ENCODE measurements at regions not wholly inside any gene's neighbourhood (a gene's known extent, or its start where the extent isn't known, plus 50 kb on each side); places are given as distances from the start of the nearest gene placed in this dataset.

GRCh38 chr6:114595186-114595585 lies 252.4 kb upstream of the HS3ST5 start:
- Histone ChIP-seq H3K9me2 (ENCODE audit: insufficient read depth) (no peaks in the 10 kb centered on the region), H3K27me3 (ENCODE audit: insufficient read depth, low read length) (peaks cover 4% of the 10 kb centered on the region; the same call in 1 of the 2 replicates), H2AFZ (ENCODE audit: low read depth, low read length, poor library complexity, severe bottlenecking) (no peak overlapping the region), H3K9ac (ENCODE audit: low read length) (no peak overlapping the region), H3K4me3 (replicated peaks in 1 of 2; ENCODE audit: low read depth in 1 of 2, low read length in 2 of 2) (no peak overlapping the region), H3K27ac (ENCODE audit: low read depth, low read length) (no peak overlapping the region), H3K9me3 (ENCODE audit: control insufficient read depth in 1 of 2, insufficient read depth in 1 of 2, low read depth in 1 of 2, low read length in 2 of 2) (no peaks in the 10 kb centered on the region), H3K36me3 (ENCODE audit: control insufficient read depth in 1 of 2, insufficient read depth in 2 of 2, low read length in 2 of 2) (no peaks in the 10 kb centered on the region), H3K4me2 (ENCODE audit: low read length) (no peak overlapping the region), H4K20me1 (ENCODE audit: insufficient read depth) (no peaks in the 10 kb centered on the region), H3K79me2 (ENCODE audit: insufficient read depth, low read length) (no peaks in the 10 kb centered on the region), H3K4me1 (ENCODE audit: control insufficient read depth in 1 of 2, insufficient read depth in 2 of 2, low read length in 2 of 2) (no peaks in the 10 kb centered on the region)
- no TSS peak for BruUV-seq (replicated peaks)
- intact Hi-C loops (cut with micrococcal nuclease), result no loop called here
- no peak for DNase-seq (ENCODE audit: low read depth, low spot score)
- ATAC-seq, result no peak
- no peak for TF ChIP-seq TCF7L2 (IDR thresholded peaks at IDR 0.05; ENCODE audit: borderline replicate concordance, extremely low read depth, insufficient read depth, insufficient read length)
- TF ChIP-seq, protein P1, sequence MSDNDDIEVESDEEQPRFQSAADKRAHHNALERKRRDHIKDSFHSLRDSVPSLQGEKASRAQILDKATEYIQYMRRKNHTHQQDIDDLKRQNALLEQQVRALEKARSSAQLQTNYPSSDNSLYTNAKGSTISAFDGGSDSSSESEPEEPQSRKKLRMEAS (IDR thresholded peaks at IDR 0.05), result no peak
- no peak for TF ChIP-seq JUND (IDR thresholded peaks at IDR 0.05)
- TF ChIP-seq ZNF274 (IDR thresholded peaks at IDR 0.05; ENCODE audit: low read depth, low read length), result no peak
- TF ChIP-seq YY1 (IDR thresholded peaks at IDR 0.05; ENCODE audit: extremely low read depth, insufficient replicate concordance, low read depth, low read length), result no peak
- POLR2A ChIA-PET, result no interaction called here
- CTCF ChIA-PET, result no interaction called here
- RAD21 ChIA-PET (ENCODE audit: low non-redundant PET in 1 of 2, low total read pairs in 2 of 2, uncharacterized antibody in 2 of 2, unreplicated experiment in 2 of 2), result no interaction called here

DNA sequence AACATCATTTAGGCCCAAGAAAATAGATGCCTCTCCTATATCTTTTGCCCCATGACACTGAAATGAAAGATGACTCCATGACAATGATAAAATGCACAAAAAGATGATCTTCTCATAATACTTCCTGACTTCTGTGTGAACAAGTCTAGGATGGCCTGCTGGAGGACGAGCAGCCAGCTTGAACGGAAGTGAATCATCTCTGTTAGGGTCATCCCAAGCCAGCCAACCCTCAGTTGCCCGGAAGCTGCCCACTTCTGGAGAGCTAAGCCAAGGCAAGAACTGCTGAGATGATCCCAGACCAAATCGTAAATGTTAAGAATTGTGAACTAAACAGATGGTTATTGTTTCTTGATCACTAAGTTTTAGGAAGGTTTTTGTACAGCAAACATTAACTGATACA lies 249.7 kb upstream of the HS3ST5 start:
- Histone ChIP-seq H3K4me3 (replicated peaks in 1 of 2; ENCODE audit: low read depth in 1 of 2, low read length in 2 of 2) (no peak overlapping the region), H3K4me2 (ENCODE audit: low read length) (no peak overlapping the region), H3K27me3 (ENCODE audit: insufficient read depth, low read length) (peaks cover 4% of the 10 kb centered on the region; the same call in 1 of the 2 replicates), H3K9me3 (ENCODE audit: control insufficient read depth in 1 of 2, insufficient read depth in 1 of 2, low read depth in 1 of 2, low read length in 2 of 2) (no peaks in the 10 kb centered on the region), H3K36me3 (ENCODE audit: control insufficient read depth in 1 of 2, insufficient read depth in 2 of 2, low read length in 2 of 2) (no peaks in the 10 kb centered on the region), H4K20me1 (ENCODE audit: insufficient read depth) (no peaks in the 10 kb centered on the region), H3K27ac (ENCODE audit: low read depth, low read length) (no peak overlapping the region), H3K79me2 (ENCODE audit: insufficient read depth, low read length) (no peaks in the 10 kb centered on the region), H3K9ac (ENCODE audit: low read length) (no peak overlapping the region), H2AFZ (ENCODE audit: low read depth, low read length, poor library complexity, severe bottlenecking) (no peak overlapping the region), H3K4me1 (ENCODE audit: control insufficient read depth in 1 of 2, insufficient read depth in 2 of 2, low read length in 2 of 2) (no peaks in the 10 kb centered on the region), H3K9me2 (ENCODE audit: insufficient read depth) (no peaks in the 10 kb centered on the region)
- no peak for ATAC-seq
- CTCF ChIA-PET, result no interaction called here
- no peak for DNase-seq (ENCODE audit: low read depth, low spot score)
- RAD21 ChIA-PET (ENCODE audit: low non-redundant PET in 1 of 2, low total read pairs in 2 of 2, uncharacterized antibody in 2 of 2, unreplicated experiment in 2 of 2), result no interaction called here
- BruUV-seq (replicated peaks), result no TSS peak
- POLR2A ChIA-PET, result no interaction called here
- intact Hi-C loops (cut with micrococcal nuclease), result no loop called here
- no peak for TF ChIP-seq RAD21 (IDR thresholded peaks at IDR 0.05; ENCODE audit: low read depth)
- TF ChIP-seq FOSL1 (IDR thresholded peaks at IDR 0.05; ENCODE audit: low read depth), result no peak
- TF ChIP-seq YY1 (IDR thresholded peaks at IDR 0.05; ENCODE audit: extremely low read depth, insufficient replicate concordance, low read depth, low read length), result no peak
- no peak for TF ChIP-seq EZH2 (IDR thresholded peaks at IDR 0.05)
- TF ChIP-seq, protein P2, sequence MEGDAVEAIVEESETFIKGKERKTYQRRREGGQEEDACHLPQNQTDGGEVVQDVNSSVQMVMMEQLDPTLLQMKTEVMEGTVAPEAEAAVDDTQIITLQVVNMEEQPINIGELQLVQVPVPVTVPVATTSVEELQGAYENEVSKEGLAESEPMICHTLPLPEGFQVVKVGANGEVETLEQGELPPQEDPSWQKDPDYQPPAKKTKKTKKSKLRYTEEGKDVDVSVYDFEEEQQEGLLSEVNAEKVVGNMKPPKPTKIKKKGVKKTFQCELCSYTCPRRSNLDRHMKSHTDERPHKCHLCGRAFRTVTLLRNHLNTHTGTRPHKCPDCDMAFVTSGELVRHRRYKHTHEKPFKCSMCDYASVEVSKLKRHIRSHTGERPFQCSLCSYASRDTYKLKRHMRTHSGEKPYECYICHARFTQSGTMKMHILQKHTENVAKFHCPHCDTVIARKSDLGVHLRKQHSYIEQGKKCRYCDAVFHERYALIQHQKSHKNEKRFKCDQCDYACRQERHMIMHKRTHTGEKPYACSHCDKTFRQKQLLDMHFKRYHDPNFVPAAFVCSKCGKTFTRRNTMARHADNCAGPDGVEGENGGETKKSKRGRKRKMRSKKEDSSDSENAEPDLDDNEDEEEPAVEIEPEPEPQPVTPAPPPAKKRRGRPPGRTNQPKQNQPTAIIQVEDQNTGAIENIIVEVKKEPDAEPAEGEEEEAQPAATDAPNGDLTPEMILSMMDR (IDR thresholded peaks at IDR 0.05 in 2 of 3, conservative IDR thresholded peaks at IDR 0.05 in 1 of 3; ENCODE audit: borderline replicate concordance in 1 of 3, insufficient read depth in 1 of 3, low read depth in 2 of 3, low read length in 2 of 3), result no peak
- TF ChIP-seq CBX3 (IDR thresholded peaks at IDR 0.05; ENCODE audit: low read depth), result no peak
- no peak for TF ChIP-seq EZH2phosphoT487 (IDR thresholded peaks at IDR 0.05; ENCODE audit: borderline replicate concordance)
- no peak for TF ChIP-seq REST (IDR thresholded peaks at IDR 0.05; ENCODE audit: low read depth)
- no peak for TF ChIP-seq TCF7L2 (IDR thresholded peaks at IDR 0.05; ENCODE audit: borderline replicate concordance, extremely low read depth, insufficient read depth, insufficient read length)
- TF ChIP-seq, protein P1 (IDR thresholded peaks at IDR 0.05), result no peak
- no peak for TF ChIP-seq ELF1 (IDR thresholded peaks at IDR 0.05; ENCODE audit: borderline replicate concordance, low read depth)
